PC-3 (cell line): ENCODE measurements at regions not wholly inside any gene's neighbourhood (a gene's known extent, or its start where the extent isn't known, plus 50 kb on each side); places are given as distances from the start of the nearest gene placed in this dataset.

Experiments used
- CTCF ChIP-seq: fragments of 300-600 bp; sonication (generic); conservative IDR thresholded peaks from 2 replicates; pipeline ENCODE4 v1.5.1; 2017; ENCODE audit warnings: antibody characterized with exemption, low read depth, mild to moderate bottlenecking, low read length
- EZH2 ChIP-seq: fragments of 300-600 bp; sonication (generic); IDR thresholded peaks from one replicate; pipeline ENCODE4 v1.6.1; 2017; ENCODE audit warnings: antibody characterized with exemption, mild to moderate bottlenecking, low read length; ENCODE audit not compliant: unreplicated experiment
- EZH2phosphoT487 ChIP-seq: fragments of 300-600 bp; sonication (generic); IDR thresholded peaks from 2 replicates; pipeline ENCODE4 v1.6.1; 2018; ENCODE audit warnings: mild to moderate bottlenecking, antibody characterized with exemption, low read length, borderline replicate concordance

DNA sequence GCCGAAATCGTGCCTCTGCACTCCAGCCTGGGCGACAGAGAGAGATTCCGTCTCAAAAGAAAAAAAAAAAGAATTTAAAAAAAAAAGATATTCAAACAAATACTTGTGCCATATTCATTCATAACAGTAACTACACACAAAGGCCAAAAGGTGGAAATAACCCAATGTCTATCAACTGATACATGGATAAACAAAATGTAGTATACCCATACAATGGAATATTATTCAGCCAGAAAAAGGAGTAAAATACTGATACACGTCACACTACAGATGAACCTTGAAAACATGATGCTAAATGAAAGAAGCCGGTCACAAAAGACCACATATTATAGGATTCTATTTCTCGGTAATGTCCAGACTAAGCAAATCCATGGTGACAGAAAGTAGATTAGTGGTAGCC is 109.4 kb upstream of the SOD1 start:
- no peak for TF ChIP-seq CTCF
- no peak for TF ChIP-seq EZH2
- TF ChIP-seq EZH2phosphoT487 = no peak
